ENCODE measurements at regions not wholly inside any gene's neighbourhood (a gene's known extent, or its start where the extent isn't known, plus 50 kb on each side); places are given as distances from the start of the nearest gene placed in this dataset.
"Not testable (repeated sequence)": the region's sequence is repeated elsewhere in the genome, so short reads cannot be mapped to it uniquely, and the experiment has no call there.

GRCh38 chr11:37277896-37278465 is 679.9 kb upstream of the RAG2 start:
- no peak for TF ChIP-seq CTCF (IDR thresholded peaks at IDR 0.05)
- no peaks in the 10 kb centered on the region for H3K9me3 Mint-ChIP-seq (ENCODE audit: low read depth)
- no peaks in the 10 kb centered on the region for H3K4me1 Mint-ChIP-seq (ENCODE audit: low read depth)

GRCh38 chr11:37264783-37265182 is 666.7 kb upstream of the RAG2 start:
- H3K4me1 Mint-ChIP-seq (ENCODE audit: low read depth), result no peaks in the 10 kb centered on the region
- TF ChIP-seq CTCF (IDR thresholded peaks at IDR 0.05), result no peak
- no peaks in the 10 kb centered on the region for H3K36me3 Mint-ChIP-seq (ENCODE audit: low read depth)
- DNase-seq (ENCODE audit: low spot score), result no peak
- H3K9me3 Mint-ChIP-seq (ENCODE audit: low read depth), result no peaks in the 10 kb centered on the region
- H3K4me3 Mint-ChIP-seq (ENCODE audit: unreplicated experiment), result no peak overlapping the region
- H3K27me3 Mint-ChIP-seq (ENCODE audit: low read depth), result peaks cover 1% of the 10 kb centered on the region
- no peak overlapping the region for H3K27ac Mint-ChIP-seq (ENCODE audit: unreplicated experiment)

More at GRCh38 chr11:37277896-37278465, 679.9 kb upstream of the RAG2 start:
- peaks cover 10% of the 10 kb centered on the region for H3K27me3 Mint-ChIP-seq (ENCODE audit: low read depth)
- H3K36me3 Mint-ChIP-seq (ENCODE audit: low read depth), result no peaks in the 10 kb centered on the region
- H3K27ac Mint-ChIP-seq (ENCODE audit: unreplicated experiment), result no peak overlapping the region
- H3K4me3 Mint-ChIP-seq (ENCODE audit: unreplicated experiment), result no peak overlapping the region
- DNase-seq (ENCODE audit: low spot score), result no peak

GRCh38 chr11:37264060-37264459 is 666.0 kb upstream of the RAG2 start:
- peaks cover 1% of the 10 kb centered on the region for H3K27me3 Mint-ChIP-seq (ENCODE audit: low read depth)
- no peak for DNase-seq (ENCODE audit: low spot score)
- no peaks in the 10 kb centered on the region for H3K4me1 Mint-ChIP-seq (ENCODE audit: low read depth)
- no peak overlapping the region for H3K27ac Mint-ChIP-seq (ENCODE audit: unreplicated experiment)
- H3K9me3 Mint-ChIP-seq (ENCODE audit: low read depth), result no peaks in the 10 kb centered on the region
- H3K36me3 Mint-ChIP-seq (ENCODE audit: low read depth), result no peaks in the 10 kb centered on the region
- no peak for TF ChIP-seq CTCF (IDR thresholded peaks at IDR 0.05)
- no peak overlapping the region for H3K4me3 Mint-ChIP-seq (ENCODE audit: unreplicated experiment)

GRCh38 chr11:37263467-37263866 is 665.4 kb upstream of the RAG2 start:
- H3K27ac Mint-ChIP-seq (ENCODE audit: unreplicated experiment); H3K4me3 Mint-ChIP-seq (ENCODE audit: unreplicated experiment); H3K36me3 Mint-ChIP-seq (ENCODE audit: low read depth); DNase-seq (ENCODE audit: low spot score); H3K27me3 Mint-ChIP-seq (ENCODE audit: low read depth); H3K9me3 Mint-ChIP-seq (ENCODE audit: low read depth); H3K4me1 Mint-ChIP-seq (ENCODE audit: low read depth): not testable (repeated sequence)

- DNase-seq (ENCODE audit: low spot score), result no peak
- Mint-ChIP-seq H3K4me1 (ENCODE audit: low read depth) (no peaks in the 10 kb centered on the region), H3K4me3 (ENCODE audit: unreplicated experiment) (no peak overlapping the region), H3K36me3 (ENCODE audit: low read depth) (no peaks in the 10 kb centered on the region), H3K27ac (ENCODE audit: unreplicated experiment) (no peak overlapping the region), H3K9me3 (ENCODE audit: low read depth) (no peaks in the 10 kb centered on the region), H3K27me3 (ENCODE audit: low read depth) (peaks cover 7% of the 10 kb centered on the region)
- no peak for TF ChIP-seq CTCF (IDR thresholded peaks at IDR 0.05)
Observed at GRCh38 chr11:37259734-37260133, 661.7 kb upstream of the RAG2 start.

GRCh38 chr11:37248145-37248544 is 650.1 kb upstream of the RAG2 start:
- peaks cover 6% of the 10 kb centered on the region for H3K9me3 Mint-ChIP-seq (ENCODE audit: low read depth)
- DNase-seq (ENCODE audit: low spot score), result no peak
- no peaks in the 10 kb centered on the region for H3K4me1 Mint-ChIP-seq (ENCODE audit: low read depth)
- no peak overlapping the region for H3K4me3 Mint-ChIP-seq (ENCODE audit: unreplicated experiment)
- no peaks in the 10 kb centered on the region for H3K36me3 Mint-ChIP-seq (ENCODE audit: low read depth)
- H3K27ac Mint-ChIP-seq (ENCODE audit: unreplicated experiment), result no peak overlapping the region
- TF ChIP-seq CTCF (IDR thresholded peaks at IDR 0.05), result no peak
- peaks cover 1% of the 10 kb centered on the region for H3K27me3 Mint-ChIP-seq (ENCODE audit: low read depth)

GRCh38 chr11:37246092-37246491 is 648.1 kb upstream of the RAG2 start:
- H3K36me3 Mint-ChIP-seq (ENCODE audit: low read depth); H3K27me3 Mint-ChIP-seq (ENCODE audit: low read depth); DNase-seq (ENCODE audit: low spot score); H3K27ac Mint-ChIP-seq (ENCODE audit: unreplicated experiment); H3K4me3 Mint-ChIP-seq (ENCODE audit: unreplicated experiment); H3K4me1 Mint-ChIP-seq (ENCODE audit: low read depth); H3K9me3 Mint-ChIP-seq (ENCODE audit: low read depth): not testable (repeated sequence)

All from chondrocyte (in vitro differentiated cells).